SW480 (cell line): ENCODE measurements at regions not wholly inside any gene's neighbourhood (a gene's known extent, or its start where the extent isn't known, plus 50 kb on each side); places are given as distances from the start of the nearest gene placed in this dataset.

Experiments
- DNase-seq: peaks from one replicate; pipeline ENCODE4 v3.0.0-alpha.2; 2016; ENCODE audit warnings: low spot score

- no peak for DNase-seq
These were observed 61.1 kb downstream of the SPATA31C2 start for GRCh38 chr9:88077071-88077617.

GRCh38 chr9:88076286-88077070, 61.8 kb downstream of the SPATA31C2 start:
- peak; percentile 76 for DNase-seq

GRCh38 chr9:88075966-88076285, 62.3 kb downstream of the SPATA31C2 start:
- no peak for DNase-seq

GRCh38 chr9:88075506-88075905, 62.8 kb downstream of the SPATA31C2 start:
- no peak for DNase-seq

- DNase-seq: no peak
These were observed 63.3 kb downstream of the SPATA31C2 start for GRCh38 chr9:88074931-88075330.

GRCh38 chr9:88072831-88073375, 65.4 kb downstream of the SPATA31C2 start:
- DNase-seq: no peak

- no peak for DNase-seq
These were observed 66.9 kb downstream of the SPATA31C2 start for GRCh38 chr9:88071331-88071730.

GRCh38 chr9:88065619-88066018, 72.7 kb downstream of the SPATA31C2 start:
- no peak for DNase-seq

- DNase-seq: no peak
These were observed 73.7 kb downstream of the SPATA31C2 start for GRCh38 chr9:88064554-88064953.

GRCh38 chr9:88060746-88061145, 77.5 kb downstream of the SPATA31C2 start:
- no peak for DNase-seq

GRCh38 chr9:88059469-88059868, 78.8 kb downstream of the SPATA31C2 start:
- DNase-seq: no peak

- DNase-seq: no peak
These were observed 81.4 kb downstream of the SPATA31C2 start for GRCh38 chr9:88056876-88057275.

GRCh38 chr9:88053856-88054501, 79.6 kb upstream of the CDK20 start:
- DNase-seq: no peak

GRCh38 chr9:88052321-88052965, 78.1 kb upstream of the CDK20 start:
- DNase-seq: no peak

- no peak for DNase-seq
These were observed 76.8 kb upstream of the CDK20 start for GRCh38 chr9:88051138-88051537.

GRCh38 chr9:88049677-88050307, 75.5 kb upstream of the CDK20 start:
- no peak for DNase-seq

- no peak for DNase-seq
These were observed 72.2 kb upstream of the CDK20 start for GRCh38 chr9:88046542-88046941.

GRCh38 chr9:88045686-88046085, 71.4 kb upstream of the CDK20 start:
- DNase-seq: no peak

- no peak for DNase-seq
These were observed 69.9 kb upstream of the CDK20 start for GRCh38 chr9:88044200-88044599.

- DNase-seq: no peak
These were observed 69.3 kb upstream of the CDK20 start for GRCh38 chr9:88043647-88044046.

GRCh38 chr9:88041447-88041846, 67.1 kb upstream of the CDK20 start:
- DNase-seq: peak; percentile 22

GRCh38 chr9:88037285-88037845, 63.0 kb upstream of the CDK20 start:
- no peak for DNase-seq
